ENCODE measurements at regions not wholly inside any gene's neighbourhood (a gene's known extent, or its start where the extent isn't known, plus 50 kb on each side); places are given as distances from the start of the nearest gene placed in this dataset.
"Not testable (repeated sequence)": the region's sequence is repeated elsewhere in the genome, so short reads cannot be mapped to it uniquely, and the experiment has no call there.

DNA sequence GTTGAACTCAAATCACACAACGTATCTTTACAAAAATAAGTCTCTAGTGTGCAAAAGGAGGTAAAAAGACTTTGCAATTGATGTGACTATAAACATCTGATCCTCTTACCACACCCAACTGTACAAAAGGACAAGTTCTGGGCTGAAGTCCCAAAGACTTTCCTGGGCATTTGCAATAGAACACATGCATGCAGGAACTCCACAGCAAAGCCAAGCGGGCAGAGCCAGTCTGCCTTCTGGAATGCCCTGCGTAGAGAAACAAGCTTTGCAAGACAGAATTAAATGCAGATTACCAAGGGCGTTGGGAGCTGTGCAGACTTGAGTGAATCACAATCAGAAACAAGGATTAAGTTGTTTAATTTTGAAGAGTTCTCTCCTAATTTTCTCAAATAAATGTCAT is 208.4 kb upstream of the ZNF521 start:
- no peak for DNase-seq (ENCODE audit: low read depth)

DNA sequence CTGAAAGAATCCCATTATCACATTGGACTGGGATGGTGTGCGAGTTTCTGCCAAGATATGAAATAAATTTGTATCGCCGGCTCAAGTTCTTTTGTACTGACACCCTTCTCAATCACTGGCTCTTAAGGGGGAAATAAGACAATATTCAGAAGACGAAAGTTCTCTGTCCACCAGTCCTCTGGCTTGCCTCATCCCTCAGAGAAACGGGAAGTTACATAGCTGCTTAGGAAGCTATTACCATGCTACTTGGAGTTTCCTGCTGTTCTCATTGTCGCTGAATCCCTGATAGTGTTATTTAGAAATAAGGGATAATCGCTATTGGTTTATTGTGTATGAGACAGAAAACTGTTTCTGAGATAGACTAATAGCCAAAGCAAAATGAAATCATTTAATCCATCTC is 205.0 kb upstream of the ZNF521 start:
- DNase-seq (ENCODE audit: low read depth): no peak

GRCh38 chr18:25553631-25554263 is 201.8 kb upstream of the ZNF521 start:
- no peak for DNase-seq (ENCODE audit: low read depth)

- DNase-seq (ENCODE audit: low read depth): no peak
Measured at GRCh38 chr18:25544546-25545287, 192.8 kb upstream of the ZNF521 start.

- DNase-seq (ENCODE audit: low read depth): no peak
Measured at GRCh38 chr18:25538175-25538922, 186.4 kb upstream of the ZNF521 start.

DNA sequence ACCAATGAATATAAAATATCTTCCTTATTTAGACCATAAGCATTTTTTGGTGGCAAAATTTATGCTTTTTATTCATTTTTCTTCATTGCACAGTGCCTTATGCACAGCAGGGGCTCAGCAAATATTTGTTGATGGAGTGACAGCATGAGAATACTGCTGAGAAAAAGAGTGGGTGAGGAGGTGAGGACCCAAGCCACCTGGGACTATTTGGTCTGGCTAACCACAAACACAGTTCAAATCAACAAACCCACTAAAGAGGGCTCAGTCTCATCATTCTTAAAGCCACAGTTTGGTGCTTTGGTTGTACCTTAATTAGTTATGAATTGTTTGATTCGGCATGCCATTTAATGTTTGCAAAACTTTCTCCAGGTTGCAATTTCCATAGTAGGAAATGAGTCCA is 183.5 kb upstream of the ZNF521 start:
- no peak for DNase-seq (ENCODE audit: low read depth)

DNA sequence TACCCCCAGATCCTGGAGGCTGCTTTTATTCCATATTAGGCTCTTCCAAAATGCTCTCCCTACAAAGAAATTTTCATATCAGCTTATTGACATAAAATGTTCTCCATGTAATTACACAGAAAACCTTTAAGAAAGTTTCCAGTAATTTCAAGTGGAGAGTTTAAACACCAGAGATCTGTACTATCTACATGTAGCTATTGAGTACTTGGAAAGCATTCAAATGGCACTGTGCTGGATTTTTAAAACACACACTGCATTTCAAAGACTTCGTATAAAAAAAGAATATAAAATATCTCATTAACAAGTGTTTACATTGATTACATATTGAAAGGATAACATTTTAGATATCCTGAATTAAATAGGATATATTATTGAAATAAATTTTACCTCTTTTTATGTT is 182.4 kb upstream of the ZNF521 start:
- no peak for DNase-seq (ENCODE audit: low read depth)

DNA sequence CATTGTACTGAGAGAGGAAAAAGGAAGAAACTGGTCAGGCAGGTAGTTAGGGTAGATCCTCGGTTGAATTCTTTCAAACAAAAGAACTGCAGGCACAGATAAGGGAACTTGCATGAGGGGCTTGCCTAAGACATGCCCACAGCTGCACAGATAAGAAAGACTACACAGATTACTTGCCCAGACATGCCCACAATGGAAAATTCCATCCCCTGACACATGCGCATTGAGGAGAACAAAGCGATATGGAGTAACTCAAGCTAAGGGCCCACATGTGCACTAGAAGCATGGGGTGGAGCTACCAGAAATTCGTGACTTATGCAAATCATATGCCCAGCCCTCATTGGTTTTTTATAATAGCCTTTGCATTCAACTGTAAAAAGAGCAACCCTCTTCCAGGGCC is 181.3 kb upstream of the ZNF521 start:
- no peak for DNase-seq (ENCODE audit: low read depth)

DNA sequence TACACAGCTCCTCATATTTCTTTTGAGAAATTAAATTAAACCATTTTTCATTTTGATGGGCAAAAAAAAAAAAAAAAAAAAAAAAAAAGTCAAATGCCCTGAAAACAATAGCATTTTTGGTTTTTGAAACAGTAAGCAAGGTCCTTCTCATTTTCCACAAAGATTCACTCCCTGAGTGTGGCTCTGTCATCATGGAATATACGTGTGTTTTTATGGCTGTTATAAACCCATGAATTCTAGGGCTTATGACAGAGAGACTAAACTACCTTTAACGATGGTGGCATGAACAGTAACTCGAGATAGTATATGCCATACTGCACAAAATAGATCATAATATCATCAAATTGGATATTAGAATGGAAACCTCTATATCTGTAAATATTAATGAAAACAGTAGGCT is 179.2 kb upstream of the ZNF521 start:
- no peak for DNase-seq (ENCODE audit: low read depth)

DNA sequence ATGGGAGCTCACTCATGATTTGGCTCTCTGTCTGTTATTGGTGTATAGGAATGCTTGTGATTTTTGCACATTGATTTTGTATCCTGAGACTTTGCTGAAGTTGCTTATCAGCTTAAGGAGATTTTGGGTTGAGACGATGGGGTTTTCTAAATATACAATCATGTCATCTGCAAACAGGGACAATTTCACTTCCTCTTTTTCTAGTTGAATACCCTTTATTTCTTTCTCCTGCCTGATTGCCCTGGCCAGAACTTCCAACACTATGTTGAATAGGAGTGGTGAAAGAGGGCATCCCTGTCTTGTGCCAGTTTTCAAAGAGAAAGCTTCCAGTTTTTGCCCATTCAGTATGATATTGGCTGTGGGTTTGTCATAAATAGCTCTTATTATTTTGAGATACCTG is 173.8 kb upstream of the ZNF521 start:
- not testable (repeated sequence) for DNase-seq (ENCODE audit: low read depth)

DNA sequence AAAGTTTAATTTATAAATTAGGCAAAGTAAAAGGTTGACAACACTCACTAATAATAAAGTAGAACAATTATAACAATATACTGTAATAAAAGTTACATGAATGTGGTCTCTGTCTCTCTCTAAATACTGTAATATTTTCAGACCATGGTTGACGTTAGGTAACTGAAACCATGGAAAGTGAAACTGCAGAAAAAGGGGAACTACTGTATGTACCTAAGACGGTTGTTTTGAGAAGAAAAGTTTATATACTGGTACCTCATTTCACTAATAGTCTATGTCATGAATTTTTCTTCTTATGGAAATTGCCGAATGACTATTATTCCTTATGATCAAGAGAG is 166.7 kb upstream of the ZNF521 start:
- DNase-seq (ENCODE audit: low read depth): no peak

DNA sequence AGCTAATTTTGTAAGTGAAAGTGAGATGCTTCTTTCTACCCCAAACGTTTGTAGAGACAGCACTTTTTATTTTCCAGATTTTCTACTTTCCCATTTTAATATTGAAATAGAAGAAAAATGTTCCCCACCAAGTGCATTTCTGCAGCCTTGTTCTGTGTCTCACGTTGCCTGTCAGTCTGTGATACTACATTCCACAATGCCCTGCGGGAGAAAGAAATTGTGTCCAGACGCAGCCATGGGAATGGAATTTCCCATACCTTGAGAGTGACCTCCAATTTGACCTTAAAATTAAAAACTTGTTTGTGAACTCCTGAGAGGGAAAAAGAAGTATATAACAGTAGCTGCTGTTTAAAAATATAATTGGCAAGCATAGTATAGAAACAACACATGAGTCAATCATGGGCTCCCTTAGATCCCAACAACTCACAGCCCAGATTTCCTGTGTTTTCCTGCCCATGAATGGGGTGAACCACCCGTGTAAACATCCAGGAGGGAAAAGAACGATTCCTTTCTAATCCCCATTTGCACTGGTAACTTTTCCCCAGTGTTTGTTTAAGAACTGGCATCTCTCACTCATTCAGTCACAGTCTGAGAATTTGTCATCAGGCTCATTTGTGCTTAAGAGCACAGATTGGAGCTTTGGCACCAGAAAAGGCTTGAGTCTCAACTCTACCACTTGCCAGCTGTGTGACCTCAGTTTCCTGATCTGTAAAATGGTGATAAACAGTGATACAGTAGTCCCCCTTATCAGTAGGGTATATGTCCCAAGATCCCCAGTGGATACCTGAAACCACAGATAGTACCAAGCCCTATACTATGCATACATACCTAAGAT is 166.1 kb upstream of the ZNF521 start:
- DNase-seq (ENCODE audit: low read depth): no peak

DNA sequence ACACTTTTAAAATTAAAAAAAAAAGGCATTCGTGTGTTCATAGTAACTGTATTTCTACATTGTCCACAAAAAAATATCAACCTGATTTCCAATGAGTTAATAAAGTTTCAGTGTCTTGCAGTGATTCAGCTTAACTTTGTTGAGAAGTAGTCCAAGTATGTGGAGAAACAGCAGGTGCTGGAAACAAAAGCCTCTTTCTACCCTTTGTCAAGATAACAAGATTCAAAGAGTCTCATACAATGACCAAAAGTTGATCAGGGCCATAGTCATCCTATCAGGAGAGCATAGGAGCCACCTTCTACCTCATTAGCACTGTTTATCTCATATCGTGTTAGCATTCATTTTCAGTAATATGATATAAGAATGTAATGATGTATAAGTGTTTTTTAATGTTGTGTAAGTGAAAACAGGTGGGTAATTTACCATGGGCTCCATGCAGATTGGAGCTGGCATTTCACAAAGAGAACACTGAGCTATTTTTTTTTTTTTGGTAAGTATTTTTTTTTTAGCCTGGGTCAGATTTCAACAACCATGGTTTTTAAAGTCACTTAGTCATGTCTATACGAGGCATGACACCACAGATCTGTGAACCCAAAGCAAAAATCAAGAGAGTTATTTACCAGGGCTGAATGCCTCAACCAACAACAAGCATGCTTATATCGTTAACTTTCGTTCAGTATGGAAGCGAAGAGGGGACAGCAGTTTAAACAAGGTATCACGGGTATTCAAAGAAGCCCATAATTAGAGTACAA is 165.0 kb upstream of the ZNF521 start:
- no peak for DNase-seq (ENCODE audit: low read depth)

- no peak for DNase-seq (ENCODE audit: low read depth)
Measured at GRCh38 chr18:25516121-25516520, 164.2 kb upstream of the ZNF521 start.

DNA sequence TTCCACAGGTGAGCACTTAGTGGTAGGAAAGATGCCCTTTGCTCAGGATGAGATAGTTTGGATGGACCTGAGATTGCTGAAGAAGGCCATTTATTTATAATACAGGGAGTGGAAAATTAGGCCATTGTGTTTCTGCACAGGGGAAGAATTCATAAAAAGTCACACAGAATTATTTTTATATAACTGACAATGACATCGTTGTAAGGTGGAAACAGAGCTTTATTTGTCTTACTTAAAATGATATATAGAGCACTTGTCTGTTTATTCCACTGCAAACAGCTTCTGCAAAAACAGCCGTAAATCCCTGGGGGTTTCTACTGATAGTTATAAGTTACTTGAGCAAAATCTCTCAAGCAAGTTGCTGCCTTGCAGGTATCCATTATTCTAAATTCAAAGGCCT is 158.1 kb upstream of the ZNF521 start:
- no peak for DNase-seq (ENCODE audit: low read depth)

DNA sequence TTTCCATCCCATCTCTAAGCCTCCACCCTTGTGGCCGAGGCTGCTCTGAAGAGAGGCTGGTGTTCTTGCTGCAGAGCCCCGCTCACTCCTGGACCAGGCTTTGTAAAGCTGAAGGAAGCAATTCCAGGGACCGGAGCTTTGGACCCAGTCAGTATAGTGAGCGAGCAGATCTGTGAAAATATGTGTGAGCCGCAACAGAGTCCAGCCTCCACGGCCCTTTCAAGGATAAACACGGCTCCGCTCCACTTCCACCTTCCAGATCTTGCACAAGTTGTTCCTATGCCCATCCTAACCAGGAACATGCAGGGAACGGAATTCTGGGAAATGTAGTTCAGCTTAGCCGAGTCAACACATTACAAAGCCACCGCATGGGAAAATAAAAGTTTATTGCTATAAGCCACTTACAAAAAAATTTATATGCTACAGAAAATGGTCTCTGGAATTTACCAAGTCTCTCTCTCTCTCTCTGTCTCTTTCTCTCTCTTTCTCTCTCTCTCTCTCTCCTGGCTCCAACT is 151.7 kb upstream of the ZNF521 start:
- no peak for DNase-seq (ENCODE audit: low read depth)

DNA sequence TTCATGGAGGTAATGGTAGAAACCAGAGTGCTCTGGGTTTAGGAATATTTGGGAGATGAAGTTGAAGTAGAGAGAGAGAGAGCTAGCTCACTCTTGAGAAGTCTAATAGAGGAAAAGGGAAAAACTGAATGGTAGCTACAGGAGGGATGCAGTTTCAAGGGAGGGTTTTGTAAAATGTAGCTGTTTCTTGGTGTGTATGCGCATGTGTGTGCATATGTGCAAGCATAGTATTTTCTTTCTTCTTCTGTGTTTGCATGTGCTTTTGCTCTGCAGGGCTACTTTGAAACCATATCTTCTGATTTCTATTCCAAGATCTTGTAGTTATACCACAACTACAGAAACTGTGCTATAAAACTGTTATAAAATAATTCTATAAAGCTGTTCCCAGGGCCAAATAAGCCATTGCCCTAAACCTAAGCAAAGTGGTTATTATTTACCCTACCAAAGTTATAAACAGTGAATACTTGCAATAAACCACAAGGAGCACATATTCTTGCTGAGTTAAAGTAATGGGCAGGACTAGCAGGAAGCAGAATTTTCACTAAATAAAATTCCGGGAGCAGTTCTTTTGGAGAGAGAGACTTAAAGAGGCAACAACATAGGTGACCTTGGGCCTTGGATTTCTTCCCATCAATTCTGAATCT is 145.3 kb upstream of the ZNF521 start:
- no peak for DNase-seq (ENCODE audit: low read depth)

DNA sequence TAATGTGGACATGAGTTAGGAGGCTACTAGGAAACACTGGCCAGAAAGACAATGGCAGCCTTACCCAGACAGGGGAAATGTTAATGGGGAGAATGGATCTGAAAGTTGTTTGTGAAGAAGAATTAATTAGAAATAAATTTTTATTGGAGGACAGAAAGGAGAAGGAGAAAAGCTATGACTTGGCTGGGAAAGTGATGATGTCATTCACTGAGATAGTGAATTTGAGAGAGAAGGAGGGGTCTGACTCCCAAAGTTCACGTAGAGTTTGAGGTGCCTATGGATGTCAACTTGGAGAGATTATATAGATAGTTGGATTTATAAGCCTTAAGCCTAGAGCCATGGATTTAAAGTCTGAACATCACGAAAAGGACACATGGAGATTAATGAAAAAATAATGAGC is 144.6 kb upstream of the ZNF521 start:
- no peak for DNase-seq (ENCODE audit: low read depth)

DNA sequence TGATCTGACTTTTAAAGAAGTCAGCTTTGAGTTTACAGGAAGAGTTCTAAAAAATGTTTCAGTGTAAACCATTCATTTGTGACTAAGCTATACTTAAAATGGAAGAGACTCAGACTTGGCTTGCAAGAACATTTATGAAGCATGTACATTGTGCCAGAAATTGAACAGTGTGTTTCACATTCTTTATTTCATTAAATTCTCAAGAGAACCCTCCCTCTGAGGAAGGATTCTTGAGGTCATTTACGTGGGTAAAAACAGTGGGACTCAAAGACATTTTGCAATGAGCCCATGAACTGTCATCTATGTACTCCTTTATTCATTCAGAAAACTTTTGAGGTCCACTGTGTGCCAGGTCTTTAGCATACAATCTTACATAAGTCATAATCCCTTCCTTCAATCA is 143.6 kb upstream of the ZNF521 start:
- no peak for DNase-seq (ENCODE audit: low read depth)

GRCh38 chr18:25494888-25495287 is 142.9 kb upstream of the ZNF521 start:
- no peak for DNase-seq (ENCODE audit: low read depth)

- DNase-seq (ENCODE audit: low read depth): no peak
Measured at GRCh38 chr18:25493401-25493800, 141.4 kb upstream of the ZNF521 start.
